ENCODE measurements at regions not wholly inside any gene's neighbourhood (a gene's known extent, or its start where the extent isn't known, plus 50 kb on each side); places are given as distances from the start of the nearest gene placed in this dataset.
"Not testable (repeated sequence)": the region's sequence is repeated elsewhere in the genome, so short reads cannot be mapped to it uniquely, and the experiment has no call there.

DNA sequence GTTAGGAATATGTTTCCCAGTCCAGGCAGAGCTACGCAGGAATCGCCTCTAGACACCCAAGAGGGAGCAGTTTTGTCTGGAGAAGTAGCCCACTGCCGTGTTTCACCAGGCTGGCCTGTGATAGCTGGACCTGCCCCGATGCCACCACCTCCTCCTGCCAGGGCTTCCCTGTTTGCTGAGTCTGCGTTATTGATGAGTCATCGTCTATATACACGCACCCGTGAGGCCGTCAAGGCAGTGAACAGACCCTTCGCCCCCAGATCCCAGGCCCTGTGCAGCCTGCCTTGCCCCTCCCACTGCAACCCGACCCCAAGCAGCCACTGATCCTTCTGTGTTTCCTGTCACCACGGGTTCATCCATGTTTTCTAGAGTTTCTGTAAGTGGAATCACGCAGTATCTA lies 141.9 kb downstream of the IGLL1 start:
- TF ChIP-seq POLR2AphosphoS5 (IDR thresholded peaks at IDR 0.05) = no peak
- TF ChIP-seq, protein P1, sequence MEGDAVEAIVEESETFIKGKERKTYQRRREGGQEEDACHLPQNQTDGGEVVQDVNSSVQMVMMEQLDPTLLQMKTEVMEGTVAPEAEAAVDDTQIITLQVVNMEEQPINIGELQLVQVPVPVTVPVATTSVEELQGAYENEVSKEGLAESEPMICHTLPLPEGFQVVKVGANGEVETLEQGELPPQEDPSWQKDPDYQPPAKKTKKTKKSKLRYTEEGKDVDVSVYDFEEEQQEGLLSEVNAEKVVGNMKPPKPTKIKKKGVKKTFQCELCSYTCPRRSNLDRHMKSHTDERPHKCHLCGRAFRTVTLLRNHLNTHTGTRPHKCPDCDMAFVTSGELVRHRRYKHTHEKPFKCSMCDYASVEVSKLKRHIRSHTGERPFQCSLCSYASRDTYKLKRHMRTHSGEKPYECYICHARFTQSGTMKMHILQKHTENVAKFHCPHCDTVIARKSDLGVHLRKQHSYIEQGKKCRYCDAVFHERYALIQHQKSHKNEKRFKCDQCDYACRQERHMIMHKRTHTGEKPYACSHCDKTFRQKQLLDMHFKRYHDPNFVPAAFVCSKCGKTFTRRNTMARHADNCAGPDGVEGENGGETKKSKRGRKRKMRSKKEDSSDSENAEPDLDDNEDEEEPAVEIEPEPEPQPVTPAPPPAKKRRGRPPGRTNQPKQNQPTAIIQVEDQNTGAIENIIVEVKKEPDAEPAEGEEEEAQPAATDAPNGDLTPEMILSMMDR (IDR thresholded peaks at IDR 0.05) = no peak
- no peak for TF ChIP-seq POLR2A (IDR thresholded peaks at IDR 0.05)
- TF ChIP-seq EP300 (IDR thresholded peaks at IDR 0.05) = no peak
- Histone ChIP-seq H3K27me3 (no peaks in the 10 kb centered on the region), H3K9me3 (no peaks in the 10 kb centered on the region), H3K36me3 (no peaks in the 10 kb centered on the region), H3K4me1 (peaks cover 0 to 8% (median 4%) of the 10 kb centered on the region in 4 donors), H3K4me3 (no peak overlapping the region), H3K27ac (no peak overlapping the region)
- WGBS, 5 donors = 44 to 59% (median 57%) methylated on average over 9 to 13 of the region's 13 CpGs
- intact Hi-C loops (cut with DNase I; ENCODE audit: low total_unique reads) = no loop called here
- DNase-seq = peak in 1 of 2 donors; percentile 17

DNA sequence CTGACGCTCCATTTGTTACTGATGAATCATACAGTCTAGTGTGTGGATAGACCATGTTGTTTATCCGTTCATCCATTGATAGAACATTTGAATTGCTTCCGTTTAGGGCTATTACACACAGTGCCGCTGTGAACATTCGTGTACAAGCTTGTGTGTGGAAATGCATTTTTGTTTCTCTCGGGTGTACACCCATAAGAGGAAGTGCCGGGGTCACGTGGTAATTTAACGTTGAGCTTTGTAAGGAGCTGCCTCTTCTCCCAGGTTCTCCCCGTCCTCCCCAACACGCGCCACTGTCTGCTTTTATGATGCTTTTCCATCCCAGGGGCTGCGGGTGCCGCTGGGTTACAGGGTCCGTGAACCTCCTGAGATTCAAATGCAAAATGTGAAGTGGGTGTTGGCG lies 142.3 kb downstream of the IGLL1 start:
- peaks cover 3 to 13% (median 8%) of the 10 kb centered on the region in 4 donors for H3K4me1 ChIP-seq
- intact Hi-C loops (cut with DNase I; ENCODE audit: low total_unique reads) = no loop called here
- DNase-seq = no peak
- H3K36me3 ChIP-seq = no peaks in the 10 kb centered on the region
- no peak overlapping the region for H3K27ac ChIP-seq
- WGBS, 5 donors = 83 to 90% (median 88%) methylated on average over 16 of the region's 16 CpGs
- TF ChIP-seq, protein P1 (IDR thresholded peaks at IDR 0.05) = no peak
- TF ChIP-seq POLR2A (IDR thresholded peaks at IDR 0.05) = no peak
- TF ChIP-seq POLR2AphosphoS5 (IDR thresholded peaks at IDR 0.05) = no peak
- TF ChIP-seq EP300 (IDR thresholded peaks at IDR 0.05) = no peak
- no peaks in the 10 kb centered on the region for H3K9me3 ChIP-seq
- no peak overlapping the region for H3K4me3 ChIP-seq
- H3K27me3 ChIP-seq = peaks cover 0 to 2% (median 0%) of the 10 kb centered on the region in 3 donors

DNA sequence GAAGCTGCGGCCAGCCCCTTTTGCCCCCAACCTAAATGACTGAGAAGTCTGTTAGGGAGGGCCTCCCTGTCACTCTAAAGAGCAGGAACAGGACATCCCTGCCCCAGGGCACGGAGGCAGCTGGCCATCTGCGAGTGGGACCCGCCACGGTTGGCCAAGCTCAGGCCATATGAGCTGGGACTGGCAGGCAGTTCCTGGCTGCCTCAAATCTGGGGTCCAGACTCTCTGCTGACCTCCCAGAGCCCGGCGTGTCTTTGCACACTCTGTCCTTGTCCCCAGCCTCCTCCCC lies 143.0 kb downstream of the IGLL1 start:
- H3K4me1 ChIP-seq = peaks cover 3 to 15% (median 10%) of the 10 kb centered on the region in 4 donors
- H3K4me3 ChIP-seq; H3K27me3 ChIP-seq; H3K9me3 ChIP-seq; DNase-seq; intact Hi-C loops (cut with DNase I; ENCODE audit: low total_unique reads); H3K36me3 ChIP-seq; H3K27ac ChIP-seq: not testable (repeated sequence)
- 84 to 100% (median 91%) methylated on average over 2 to 7 of the region's 7 CpGs for WGBS, 5 donors

DNA sequence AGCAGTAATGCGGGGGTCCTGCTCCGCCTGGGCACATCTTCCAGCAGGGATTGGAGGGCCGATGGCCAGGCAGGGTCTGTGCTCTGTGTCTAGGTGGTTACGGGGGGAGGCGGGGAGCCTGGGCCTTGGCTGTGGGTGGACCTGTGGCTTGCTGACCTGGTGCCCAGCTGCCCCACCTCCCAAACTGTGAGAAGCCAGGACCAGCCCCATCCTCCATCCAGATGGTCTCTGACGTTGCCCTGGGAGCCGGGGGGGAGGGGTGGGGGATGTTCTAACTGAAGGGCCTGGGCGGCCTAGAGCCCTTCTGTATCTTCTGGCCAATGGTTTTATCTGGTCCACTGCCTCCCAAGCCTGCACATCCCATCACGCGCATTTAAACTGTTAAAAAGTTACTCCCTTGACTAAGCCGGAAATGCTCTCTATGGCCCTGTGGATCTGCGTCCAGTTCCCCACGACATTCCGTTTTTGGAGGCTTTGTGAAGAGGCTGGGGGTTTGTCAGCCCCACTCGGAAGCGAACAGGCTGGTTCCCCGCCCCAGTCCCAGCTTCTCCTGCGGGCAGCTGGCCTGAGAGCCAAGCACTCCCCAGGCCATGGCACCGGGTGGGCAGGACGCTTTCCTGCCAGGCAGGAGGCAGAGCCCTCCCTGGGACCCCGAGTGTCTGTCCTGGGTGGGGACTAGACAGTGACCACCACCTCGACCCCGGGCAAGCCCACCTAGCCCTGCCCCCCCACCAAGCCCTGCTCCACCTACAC lies 143.6 kb downstream of the IGLL1 start:
- H3K27me3 ChIP-seq; intact Hi-C loops (cut with DNase I; ENCODE audit: low total_unique reads); H3K27ac ChIP-seq; H3K4me3 ChIP-seq; H3K36me3 ChIP-seq; H3K9me3 ChIP-seq: not testable (repeated sequence)
- WGBS, 5 donors = 81 to 84% (median 82%) methylated on average over 20 to 23 of the region's 23 CpGs
- peaks cover 3 to 15% (median 10%) of the 10 kb centered on the region in 4 donors for H3K4me1 ChIP-seq
- peak in 1 of 2 donors; percentile 16 for DNase-seq

DNA sequence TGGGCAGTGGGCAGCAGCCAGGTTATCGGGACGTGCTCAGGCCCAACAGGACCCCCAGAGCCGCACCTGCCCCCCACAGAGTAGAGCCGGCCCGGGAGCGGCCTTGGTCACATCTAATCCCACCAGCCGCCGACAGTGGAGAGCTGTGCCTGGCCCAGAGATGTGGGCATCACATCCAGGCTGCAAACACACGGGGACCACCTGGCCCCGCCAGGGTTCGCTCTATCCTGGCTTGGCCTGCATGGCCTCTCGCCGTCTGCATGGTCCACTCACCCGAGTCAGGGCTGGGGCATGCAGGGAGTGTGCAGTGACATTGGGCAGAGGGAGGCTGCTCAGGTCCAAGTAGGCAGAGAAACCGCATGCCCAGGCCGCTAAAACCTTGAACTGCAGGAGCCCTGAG lies 144.9 kb downstream of the IGLL1 start:
- H3K36me3 ChIP-seq; intact Hi-C loops (cut with DNase I; ENCODE audit: low total_unique reads); H3K27me3 ChIP-seq; H3K9me3 ChIP-seq; H3K27ac ChIP-seq; H3K4me3 ChIP-seq: not testable (repeated sequence)
- peak in 1 of 2 donors; percentile 22 for DNase-seq
- peaks cover 3 to 15% (median 10%) of the 10 kb centered on the region in 4 donors for H3K4me1 ChIP-seq
- WGBS, 5 donors = 88 to 97% (median 91%) methylated on average over 6 to 14 of the region's 16 CpGs

DNA sequence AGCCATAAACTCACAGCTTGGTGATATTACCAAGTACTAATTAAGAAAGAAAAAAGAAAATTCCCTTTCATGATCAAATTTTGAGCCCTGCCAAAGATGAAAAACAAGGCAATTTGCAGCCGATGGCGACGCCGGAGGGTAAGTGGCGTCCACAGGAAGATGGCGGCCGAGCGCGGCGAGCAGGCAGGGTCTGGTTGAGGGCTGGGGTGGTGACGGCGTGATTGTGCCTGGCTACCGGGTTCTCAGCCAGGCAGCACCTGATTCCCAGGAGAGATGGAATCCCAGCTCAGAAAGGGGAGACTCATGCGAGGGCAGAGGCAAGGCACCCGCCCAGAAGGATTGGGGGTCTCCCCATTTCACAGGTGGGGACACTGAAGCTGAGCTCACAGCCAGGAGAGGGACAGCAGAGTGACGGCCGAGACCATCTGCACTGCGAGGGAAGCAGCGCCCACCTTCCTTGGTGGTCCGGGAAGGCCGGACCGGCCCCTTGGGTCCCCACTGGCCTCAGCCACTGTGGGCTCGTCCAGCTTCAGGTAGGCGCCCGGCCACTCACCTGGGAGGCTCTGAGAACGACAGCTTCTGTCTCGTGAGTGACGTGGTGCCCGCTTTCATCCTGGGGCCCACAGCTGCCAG lies 145.8 kb downstream of the IGLL1 start:
- peaks cover 0 to 10% (median 2%) of the 10 kb centered on the region in 4 donors for H3K9me3 ChIP-seq
- peak overlapping the region in 1 of 5 donors; percentile 8 for H3K27ac ChIP-seq
- H3K4me1 ChIP-seq = peaks cover 3 to 15% (median 10%) of the 10 kb centered on the region in 4 donors
- H3K4me3 ChIP-seq; H3K27me3 ChIP-seq; intact Hi-C loops (cut with DNase I; ENCODE audit: low total_unique reads); H3K36me3 ChIP-seq: not testable (repeated sequence)
- DNase-seq = peak in 1 of 2 donors; percentile 16
- WGBS, 5 donors = 90 to 98% (median 93%) methylated on average over 13 to 29 of the region's 29 CpGs

Measured in stomach (tissue), 8 donors.